ENCODE measurements at regions not wholly inside any gene's neighbourhood (a gene's known extent, or its start where the extent isn't known, plus 50 kb on each side); places are given as distances from the start of the nearest gene placed in this dataset.

DNA sequence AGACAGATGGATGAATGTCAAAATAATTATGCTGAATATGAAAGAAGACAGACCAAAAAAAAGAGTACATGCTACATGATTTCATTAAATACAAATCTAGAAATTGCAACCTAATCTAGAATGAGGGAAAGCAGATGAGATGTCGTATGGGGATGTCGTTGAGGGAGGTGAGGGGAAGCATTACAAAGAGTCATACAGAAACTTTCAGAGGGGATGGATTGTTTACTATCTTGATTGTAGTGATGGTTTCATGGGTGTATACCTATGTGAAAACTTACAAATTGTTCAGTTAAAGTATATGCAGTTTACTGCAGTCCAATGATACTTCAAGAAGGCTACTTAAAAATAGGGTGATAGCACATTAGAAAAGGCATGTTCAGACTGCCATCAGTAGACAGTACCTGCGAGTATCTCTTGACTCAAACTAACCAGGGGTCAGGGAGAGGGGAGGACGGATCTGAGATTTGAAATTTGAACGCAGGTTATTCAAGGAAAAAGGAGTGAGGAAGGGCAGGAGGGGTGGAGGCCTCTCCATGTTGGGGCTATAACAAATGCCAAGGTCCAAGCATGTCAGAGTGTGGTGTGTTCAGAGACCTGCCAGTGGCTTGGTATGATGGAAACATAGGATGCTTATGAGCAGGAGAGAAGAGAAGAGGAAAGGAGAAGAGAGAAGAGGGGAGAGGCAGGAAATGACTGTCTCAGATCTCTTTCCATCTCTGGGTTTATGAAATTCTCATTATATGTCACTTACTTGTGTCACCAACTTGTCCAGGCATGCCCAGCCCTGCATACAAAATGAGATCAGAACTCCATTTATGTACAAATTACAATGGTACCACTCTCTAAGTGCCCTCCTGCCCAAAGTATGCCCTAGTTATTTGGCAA is 257.3 kb upstream of the CXCR4 start:
- no peak for DNase-seq (ENCODE audit: low read depth in 1 of 2, low spot score in 1 of 2)

- no peak for DNase-seq (ENCODE audit: low read depth in 1 of 2, low spot score in 1 of 2)
These were observed 255.9 kb upstream of the CXCR4 start for GRCh38 chr2:136373841-136374240.

DNA sequence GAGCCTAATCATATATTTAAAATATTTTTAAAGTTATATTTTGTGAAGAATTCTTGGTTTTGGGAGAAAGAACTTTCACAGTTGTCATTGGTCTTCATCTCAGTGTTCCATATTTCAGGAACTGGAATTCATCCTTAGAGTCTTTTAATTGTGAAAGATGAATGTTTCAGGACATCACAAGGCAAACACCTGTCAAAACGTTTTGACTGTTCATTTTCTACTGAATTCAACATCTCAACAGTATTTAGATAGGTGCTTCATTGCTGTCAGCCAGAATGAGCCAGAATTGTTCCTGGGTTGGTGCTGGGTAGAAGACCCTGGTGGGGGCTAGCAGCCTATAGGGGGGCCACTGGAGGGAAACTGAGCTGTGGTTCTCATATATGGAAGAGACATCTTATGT is 255.1 kb upstream of the CXCR4 start:
- no peak for DNase-seq (ENCODE audit: low read depth in 1 of 2, low spot score in 1 of 2)

- no peak for DNase-seq (ENCODE audit: low read depth in 1 of 2, low spot score in 1 of 2)
These were observed 246.0 kb upstream of the CXCR4 start for GRCh38 chr2:136363900-136364299.

DNA sequence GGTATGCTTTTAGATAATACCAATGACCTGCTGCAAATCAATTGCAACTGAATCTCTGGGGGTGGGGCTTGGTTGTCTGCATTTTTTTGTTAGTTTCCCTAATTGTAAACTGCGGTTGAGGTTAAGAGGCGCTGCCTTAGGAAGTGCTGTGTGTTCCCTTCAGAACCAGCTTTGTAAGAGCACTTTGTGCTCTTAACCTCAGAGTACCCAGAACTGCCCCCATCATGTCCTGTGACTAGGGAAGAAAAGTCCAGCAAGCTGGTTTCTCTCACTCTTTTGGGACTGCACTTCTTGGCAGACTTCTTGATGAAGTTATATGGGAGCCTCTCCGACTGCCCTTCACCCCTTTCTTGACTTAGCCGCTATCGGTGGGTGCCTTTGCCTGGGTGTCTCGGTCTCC is 245.5 kb upstream of the CXCR4 start:
- no peak for DNase-seq (ENCODE audit: low read depth in 1 of 2, low spot score in 1 of 2)

DNA sequence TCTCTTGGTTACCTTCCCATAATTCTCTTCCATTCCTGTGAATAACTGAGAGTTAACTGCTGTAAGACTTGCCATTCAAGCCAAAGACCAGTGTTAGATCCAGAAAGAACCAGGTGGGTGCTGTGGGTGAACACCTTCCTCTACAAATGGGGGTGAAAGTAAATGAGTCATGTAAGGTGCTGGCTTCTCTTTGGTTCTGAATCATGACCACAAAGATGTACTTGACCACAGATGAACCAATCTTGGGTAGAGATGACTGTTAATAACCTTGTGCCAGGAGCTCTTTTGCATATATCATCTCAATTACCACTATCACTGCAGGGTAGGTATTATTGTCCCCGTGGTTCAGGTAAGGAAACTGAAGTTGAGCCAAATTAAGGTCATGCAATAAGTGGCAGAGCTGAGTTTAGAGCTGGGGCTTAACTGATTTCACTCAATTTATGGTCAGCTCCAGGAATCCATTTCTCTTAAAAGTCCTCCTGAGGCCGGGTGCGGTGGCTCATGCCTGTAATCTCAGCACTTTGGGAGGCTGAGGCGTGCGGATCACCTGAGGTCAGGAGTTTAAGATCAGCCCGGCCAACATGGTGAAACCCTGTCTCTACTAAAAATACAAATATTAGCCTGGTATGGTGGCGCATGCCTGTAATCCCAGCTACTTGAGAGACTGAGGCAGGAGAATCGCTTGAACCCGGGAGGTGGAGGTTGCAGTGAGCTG is 244.9 kb upstream of the CXCR4 start:
- no peak for DNase-seq (ENCODE audit: low read depth in 1 of 2, low spot score in 1 of 2)

- DNase-seq (ENCODE audit: low read depth in 1 of 2, low spot score in 1 of 2) = no peak
These were observed 243.6 kb upstream of the CXCR4 start for GRCh38 chr2:136361521-136361920.

- DNase-seq (ENCODE audit: low read depth in 1 of 2, low spot score in 1 of 2) = no peak
These were observed 242.8 kb upstream of the CXCR4 start for GRCh38 chr2:136360790-136361189.

- no peak for DNase-seq (ENCODE audit: low read depth in 1 of 2, low spot score in 1 of 2)
These were observed 241.4 kb upstream of the CXCR4 start for GRCh38 chr2:136359121-136359965.

- DNase-seq (ENCODE audit: low read depth in 1 of 2, low spot score in 1 of 2) = no peak
These were observed 240.6 kb upstream of the CXCR4 start for GRCh38 chr2:136358576-136358975.

GRCh38 chr2:136357007-136357380 is 239.0 kb upstream of the CXCR4 start:
- no peak for DNase-seq (ENCODE audit: low read depth in 1 of 2, low spot score in 1 of 2)

DNA sequence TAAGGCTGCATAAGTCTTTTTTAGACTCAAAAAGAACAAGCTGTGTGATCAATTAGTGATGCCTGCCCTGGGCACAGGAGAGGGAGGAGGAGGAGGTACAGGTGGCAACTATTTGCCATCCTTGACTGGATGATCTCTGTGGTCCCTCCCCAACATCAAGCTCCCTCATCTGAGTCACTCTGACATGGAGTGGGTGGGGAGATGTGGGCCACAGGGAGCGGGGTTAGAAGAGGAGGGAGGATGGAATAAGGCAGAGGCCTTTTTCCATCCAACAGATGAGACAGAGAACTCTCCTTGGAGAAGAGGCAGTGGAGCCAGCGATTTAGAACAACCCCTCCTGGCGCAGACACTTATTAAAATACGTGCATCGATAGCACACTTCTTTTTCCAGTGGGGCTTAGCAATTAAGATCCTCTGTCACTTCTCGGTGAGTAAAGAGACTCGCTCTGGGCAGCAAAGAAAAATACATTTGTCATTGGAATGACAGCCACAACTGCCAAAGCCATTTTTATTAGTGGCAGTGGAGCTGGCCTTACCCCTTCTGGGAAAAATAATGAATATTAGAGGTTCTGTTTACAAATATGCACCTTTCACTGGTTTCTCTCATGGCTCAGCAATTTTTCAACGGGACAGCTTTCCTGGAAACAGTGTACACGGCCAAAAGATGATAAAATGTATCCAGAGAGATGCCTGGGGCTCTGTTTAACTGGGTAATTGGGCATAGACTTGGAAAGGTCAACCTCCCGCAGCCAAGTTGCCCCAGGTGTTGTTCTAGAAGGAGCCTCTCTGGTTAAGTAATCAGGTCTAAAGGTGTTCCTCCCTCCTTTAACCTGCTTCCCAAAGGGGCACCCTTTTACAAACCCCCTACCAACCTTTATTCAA is 238.4 kb upstream of the CXCR4 start:
- no peak for DNase-seq (ENCODE audit: low read depth in 1 of 2, low spot score in 1 of 2)

- DNase-seq (ENCODE audit: low read depth in 1 of 2, low spot score in 1 of 2) = no peak
These were observed 233.7 kb upstream of the CXCR4 start for GRCh38 chr2:136351684-136352083.

DNA sequence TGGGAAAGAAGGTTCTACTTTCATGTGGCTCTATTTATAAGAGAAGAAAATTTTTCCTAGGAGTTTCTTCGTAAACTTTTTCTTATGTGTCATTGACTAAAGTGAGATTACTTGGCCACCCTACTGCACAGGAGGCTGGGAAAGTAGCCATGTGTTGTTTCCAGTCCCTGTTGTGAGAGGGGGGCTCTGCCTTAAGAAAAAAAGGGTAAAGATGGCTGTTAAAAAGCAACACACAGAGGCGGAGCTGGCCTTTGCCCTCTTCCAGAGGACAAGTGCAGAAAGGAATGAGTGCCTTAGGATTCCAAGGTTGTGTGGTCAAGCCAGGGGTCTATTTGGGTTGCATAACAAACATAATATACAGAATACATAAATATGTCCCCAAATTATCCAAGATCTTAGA is 230.0 kb upstream of the CXCR4 start:
- DNase-seq (ENCODE audit: low read depth in 1 of 2, low spot score in 1 of 2) = no peak

- DNase-seq (ENCODE audit: low read depth in 1 of 2, low spot score in 1 of 2) = no peak
These were observed 226.4 kb upstream of the CXCR4 start for GRCh38 chr2:136344339-136344738.

- no peak for DNase-seq (ENCODE audit: low read depth in 1 of 2, low spot score in 1 of 2)
These were observed 224.2 kb upstream of the CXCR4 start for GRCh38 chr2:136342138-136342537.

DNA sequence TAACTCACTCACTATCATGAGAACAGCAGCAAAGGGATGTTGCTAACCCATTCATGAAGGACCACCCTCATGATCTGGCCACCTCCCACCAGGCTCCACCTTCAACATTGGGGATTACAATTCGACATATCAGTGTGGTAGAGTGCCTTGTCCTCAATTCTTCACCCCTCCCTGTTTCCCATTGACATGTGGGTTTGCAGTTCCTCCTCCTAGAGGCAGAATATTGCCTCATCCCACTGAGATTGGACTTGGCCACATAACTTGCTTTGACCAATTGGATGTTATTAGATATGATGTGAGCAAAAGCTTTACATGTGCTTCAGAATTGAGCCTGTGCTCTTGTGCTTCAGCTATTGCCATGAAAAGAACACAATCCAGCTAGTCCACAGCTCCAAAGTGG is 217.0 kb upstream of the CXCR4 start:
- DNase-seq (ENCODE audit: low read depth in 1 of 2, low spot score in 1 of 2) = no peak

DNA sequence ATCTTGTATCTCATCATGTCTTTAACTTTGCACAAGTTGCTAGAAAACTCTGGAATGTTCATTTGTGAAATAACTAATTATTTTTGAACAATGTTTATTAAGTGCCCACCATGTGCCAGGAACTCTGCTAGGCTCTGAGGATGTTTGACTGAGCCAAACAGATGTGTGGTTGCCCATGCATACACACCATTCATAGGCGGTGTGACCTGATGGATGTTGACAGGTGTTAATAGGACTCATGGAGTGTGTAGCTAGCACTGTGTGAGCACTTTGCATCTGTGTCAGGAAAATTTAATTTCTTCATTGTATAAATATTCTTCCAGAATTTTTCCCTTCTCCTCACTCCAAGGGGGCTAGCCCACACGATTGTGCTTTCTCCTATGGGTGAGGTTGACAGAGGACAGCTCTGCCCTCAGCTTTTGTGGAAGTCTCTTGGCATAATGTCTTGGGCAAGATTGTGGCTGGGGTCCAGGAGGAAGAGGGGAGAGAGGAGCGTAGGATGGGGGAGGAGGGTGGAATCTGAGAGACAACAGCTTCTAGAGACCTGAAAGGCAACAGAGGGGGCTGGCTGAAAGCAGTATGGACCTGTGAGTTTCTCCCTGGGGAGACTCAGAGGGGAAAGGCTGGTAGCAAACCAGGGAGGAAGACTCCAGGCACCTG is 214.6 kb upstream of the CXCR4 start:
- no peak for DNase-seq (ENCODE audit: low read depth in 1 of 2, low spot score in 1 of 2)

DNA sequence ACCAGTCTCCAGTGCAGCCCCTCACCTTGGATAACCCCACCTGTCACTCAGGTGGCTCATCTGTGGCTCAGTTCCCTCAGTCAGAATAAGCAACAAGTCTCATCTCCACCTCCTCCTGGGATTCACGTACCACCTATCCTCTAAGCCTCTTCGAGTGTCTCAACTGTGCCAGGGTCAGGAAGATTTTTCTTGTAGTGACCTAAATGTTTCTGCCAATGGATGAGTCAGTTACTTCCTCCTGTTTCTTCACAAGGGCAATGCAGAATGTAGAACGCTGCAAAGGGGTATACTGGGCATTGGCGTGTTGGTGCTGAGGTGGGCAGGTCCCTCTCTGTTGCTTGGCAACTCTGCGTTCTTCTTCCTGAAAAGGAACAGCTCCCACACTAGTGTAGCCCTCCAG is 213.3 kb upstream of the CXCR4 start:
- DNase-seq (ENCODE audit: low read depth in 1 of 2, low spot score in 1 of 2) = no peak

- no peak for DNase-seq (ENCODE audit: low read depth in 1 of 2, low spot score in 1 of 2)
These were observed 210.4 kb upstream of the CXCR4 start for GRCh38 chr2:136328207-136328795.

Data from activated T-helper 1 cell treated with anti-CD3 and anti-CD28 coated beads, Interleukin-2, amount 50 U/mL, for 16 hours (primary cell).